ENCODE measurements at regions not wholly inside any gene's neighbourhood (a gene's known extent, or its start where the extent isn't known, plus 50 kb on each side); places are given as distances from the start of the nearest gene placed in this dataset.
"Not testable (repeated sequence)": the region's sequence is repeated elsewhere in the genome, so short reads cannot be mapped to it uniquely, and the experiment has no call there.

GRCh38 chr14:58992935-58993334 lies 195.5 kb upstream of the DAAM1 start:
- Histone ChIP-seq H3K4me1 (ENCODE audit: control insufficient read depth in 2 of 3, insufficient read depth in 2 of 3, low read depth in 1 of 3, low read length in 3 of 3) (no peaks in the 10 kb centered on the region), H3K36me3 (ENCODE audit: control insufficient read depth in 2 of 3, insufficient read depth in 3 of 3, low read length in 3 of 3) (no peaks in the 10 kb centered on the region), H3K9me3 (ENCODE audit: control insufficient read depth in 2 of 3, insufficient read depth in 1 of 3, low read length in 3 of 3) (no peaks in the 10 kb centered on the region), H3K27me3 (ENCODE audit: control insufficient read depth, insufficient read depth, low read length) (no peaks in the 10 kb centered on the region), H3K9ac (ENCODE audit: low read length in 3 of 3) (no peak overlapping the region), H3K27ac (ENCODE audit: low read depth in 2 of 2, low read length in 2 of 2) (no peak overlapping the region), H3K4me3 (ENCODE audit: low read length in 3 of 3) (no peak overlapping the region)
- DNase-seq = no peak
- no peak for TF ChIP-seq CTCF (IDR thresholded peaks at IDR 0.05; ENCODE audit: borderline replicate concordance, extremely low read depth, insufficient read depth)
- FAIRE-seq = no peak
- intact Hi-C loops (cut with DNase I) = no loop called here

- DNase-seq (no peak), FAIRE-seq (no peak)
- no peak overlapping the region for H3K9ac ChIP-seq (ENCODE audit: low read length in 3 of 3)
- no peaks in the 10 kb centered on the region for H3K9me3 ChIP-seq (ENCODE audit: control insufficient read depth in 2 of 3, insufficient read depth in 1 of 3, low read length in 3 of 3)
- intact Hi-C loops (cut with DNase I) = no loop called here
- H3K27ac ChIP-seq (ENCODE audit: low read depth in 2 of 2, low read length in 2 of 2) = no peak overlapping the region
- no peak overlapping the region for H3K4me3 ChIP-seq (ENCODE audit: low read length in 3 of 3)
- TF ChIP-seq CTCF (IDR thresholded peaks at IDR 0.05; ENCODE audit: borderline replicate concordance, extremely low read depth, insufficient read depth) = no peak
- no peaks in the 10 kb centered on the region for H3K4me1 ChIP-seq (ENCODE audit: control insufficient read depth in 2 of 3, insufficient read depth in 2 of 3, low read depth in 1 of 3, low read length in 3 of 3)
- no peaks in the 10 kb centered on the region for H3K36me3 ChIP-seq (ENCODE audit: control insufficient read depth in 2 of 3, insufficient read depth in 3 of 3, low read length in 3 of 3)
- no peaks in the 10 kb centered on the region for H3K27me3 ChIP-seq (ENCODE audit: control insufficient read depth, insufficient read depth, low read length)
Observed at GRCh38 chr14:58994130-58994529, 194.3 kb upstream of the DAAM1 start.

- intact Hi-C loops (cut with DNase I) = no loop called here
- no peak for FAIRE-seq
- H3K27me3 ChIP-seq (ENCODE audit: control insufficient read depth, insufficient read depth, low read length) = no peaks in the 10 kb centered on the region
- DNase-seq = peak in 1 of 5 donors; percentile 21
- H3K27ac ChIP-seq (ENCODE audit: low read depth in 2 of 2, low read length in 2 of 2) = no peak overlapping the region
- H3K36me3 ChIP-seq (ENCODE audit: control insufficient read depth in 2 of 3, insufficient read depth in 3 of 3, low read length in 3 of 3) = no peaks in the 10 kb centered on the region
- H3K4me1 ChIP-seq (ENCODE audit: control insufficient read depth in 2 of 3, insufficient read depth in 2 of 3, low read depth in 1 of 3, low read length in 3 of 3) = no peaks in the 10 kb centered on the region
- H3K9me3 ChIP-seq (ENCODE audit: control insufficient read depth in 2 of 3, insufficient read depth in 1 of 3, low read length in 3 of 3) = no peaks in the 10 kb centered on the region
- H3K4me3 ChIP-seq (ENCODE audit: low read length in 3 of 3) = no peak overlapping the region
- no peak overlapping the region for H3K9ac ChIP-seq (ENCODE audit: low read length in 3 of 3)
- TF ChIP-seq CTCF (IDR thresholded peaks at IDR 0.05; ENCODE audit: borderline replicate concordance, extremely low read depth, insufficient read depth) = no peak
Observed at GRCh38 chr14:59004012-59004411, 184.5 kb upstream of the DAAM1 start.

GRCh38 chr14:59006179-59006578 lies 182.3 kb upstream of the DAAM1 start:
- DNase-seq; H3K36me3 ChIP-seq (ENCODE audit: control insufficient read depth in 2 of 3, insufficient read depth in 3 of 3, low read length in 3 of 3); H3K27ac ChIP-seq (ENCODE audit: low read depth in 2 of 2, low read length in 2 of 2); H3K9me3 ChIP-seq (ENCODE audit: control insufficient read depth in 2 of 3, insufficient read depth in 1 of 3, low read length in 3 of 3); H3K4me3 ChIP-seq (ENCODE audit: low read length in 3 of 3); FAIRE-seq; intact Hi-C loops (cut with DNase I); H3K4me1 ChIP-seq (ENCODE audit: control insufficient read depth in 2 of 3, insufficient read depth in 2 of 3, low read depth in 1 of 3, low read length in 3 of 3); H3K27me3 ChIP-seq (ENCODE audit: control insufficient read depth, insufficient read depth, low read length); H3K9ac ChIP-seq (ENCODE audit: low read length in 3 of 3): not testable (repeated sequence)

Data from kidney (tissue), 13 donors.